ENCODE measurements at regions not wholly inside any gene's neighbourhood (a gene's known extent, or its start where the extent isn't known, plus 50 kb on each side); places are given as distances from the start of the nearest gene placed in this dataset.

GRCh38 chr1:29893806-29894205 is 657.5 kb downstream of the PTPRU start:
- TF ChIP-seq POU6F1 (CRISPR knock-in tag; IDR thresholded peaks at IDR 0.05; ENCODE audit: borderline replicate concordance, low read depth) (no peak), PPARA (CRISPR knock-in tag; IDR thresholded peaks at IDR 0.05; ENCODE audit: borderline replicate concordance) (no peak), SNAI2 (CRISPR knock-in tag; IDR thresholded peaks at IDR 0.05) (no peak), ISL1 (CRISPR knock-in tag; IDR thresholded peaks at IDR 0.05) (no peak), OSR1 (CRISPR knock-in tag; IDR thresholded peaks at IDR 0.05) (no peak), TCF4 (CRISPR knock-in tag; IDR thresholded peaks at IDR 0.05; ENCODE audit: borderline replicate concordance) (no peak), ARNTL (CRISPR knock-in tag; IDR thresholded peaks at IDR 0.05; ENCODE audit: borderline replicate concordance, low read depth) (no peak), BACH2 (CRISPR knock-in tag; IDR thresholded peaks at IDR 0.05; ENCODE audit: borderline replicate concordance) (no peak), GLIS3 (CRISPR knock-in tag; IDR thresholded peaks at IDR 0.05) (no peak), ZC3H10 (CRISPR knock-in tag; IDR thresholded peaks at IDR 0.05) (no peak), ZFP3 (CRISPR knock-in tag; IDR thresholded peaks at IDR 0.05) (no peak), ZNF565 (CRISPR knock-in tag; conservative IDR thresholded peaks at IDR 0.05; ENCODE audit: low read depth) (no peak), TOX (CRISPR knock-in tag; IDR thresholded peaks at IDR 0.05; ENCODE audit: borderline replicate concordance) (no peak), CSRNP3 (CRISPR knock-in tag; IDR thresholded peaks at IDR 0.05) (no peak), ESRRG (CRISPR knock-in tag; IDR thresholded peaks at IDR 0.05) (no peak), ZNF70 (CRISPR knock-in tag; IDR thresholded peaks at IDR 0.05) (no peak)
- no peak for ATAC-seq

- TF ChIP-seq ISL1 (CRISPR knock-in tag; IDR thresholded peaks at IDR 0.05) = no peak
- TF ChIP-seq TSHZ2 (CRISPR knock-in tag; IDR thresholded peaks at IDR 0.05) = no peak
- no peak for TF ChIP-seq ZNF8 (CRISPR knock-in tag; IDR thresholded peaks at IDR 0.05)
- TF ChIP-seq CSRNP3 (CRISPR knock-in tag; IDR thresholded peaks at IDR 0.05) = no peak
- no peak for TF ChIP-seq ZC3H10 (CRISPR knock-in tag; IDR thresholded peaks at IDR 0.05)
- no peak for ATAC-seq
Observed at GRCh38 chr1:29893046-29893723, 656.9 kb downstream of the PTPRU start.

- TF ChIP-seq ZC3H10 (CRISPR knock-in tag; IDR thresholded peaks at IDR 0.05) = no peak
- TF ChIP-seq ISL1 (CRISPR knock-in tag; IDR thresholded peaks at IDR 0.05) = no peak
- no peak for TF ChIP-seq SNAI2 (CRISPR knock-in tag; IDR thresholded peaks at IDR 0.05)
- no peak for TF ChIP-seq RARB (CRISPR knock-in tag; IDR thresholded peaks at IDR 0.05)
- ATAC-seq = no peak
Observed at GRCh38 chr1:29892247-29892646, 655.9 kb downstream of the PTPRU start.

GRCh38 chr1:29890201-29890959 is 654.1 kb downstream of the PTPRU start:
- no peak for ATAC-seq
- no peak for TF ChIP-seq ZC3H10 (CRISPR knock-in tag; IDR thresholded peaks at IDR 0.05)
- TF ChIP-seq OSR1 (CRISPR knock-in tag; IDR thresholded peaks at IDR 0.05) = no peak
- TF ChIP-seq PPARA (CRISPR knock-in tag; IDR thresholded peaks at IDR 0.05; ENCODE audit: borderline replicate concordance) = no peak
- no peak for TF ChIP-seq POU6F1 (CRISPR knock-in tag; IDR thresholded peaks at IDR 0.05; ENCODE audit: borderline replicate concordance, low read depth)
- no peak for TF ChIP-seq ZFP30 (CRISPR knock-in tag; IDR thresholded peaks at IDR 0.05)
- no peak for TF ChIP-seq SNAI2 (CRISPR knock-in tag; IDR thresholded peaks at IDR 0.05)
- no peak for TF ChIP-seq RARB (CRISPR knock-in tag; IDR thresholded peaks at IDR 0.05)
- TF ChIP-seq CSRNP3 (CRISPR knock-in tag; IDR thresholded peaks at IDR 0.05) = no peak
- no peak for TF ChIP-seq ZNF565 (CRISPR knock-in tag; conservative IDR thresholded peaks at IDR 0.05; ENCODE audit: low read depth)
- TF ChIP-seq BACH2 (CRISPR knock-in tag; IDR thresholded peaks at IDR 0.05; ENCODE audit: borderline replicate concordance) = no peak
- no peak for TF ChIP-seq ESRRG (CRISPR knock-in tag; IDR thresholded peaks at IDR 0.05)
